GM18511 (cell line): ENCODE measurements at regions not wholly inside any gene's neighbourhood (a gene's known extent, or its start where the extent isn't known, plus 50 kb on each side); places are given as distances from the start of the nearest gene placed in this dataset.

Experiments
- ATAC-seq: cut with Tn5 transposase; IDR thresholded peaks from one replicate; pipeline ENCODE4 v1.9.1; 2021; ENCODE audit warnings: mild to moderate bottlenecking, moderate library complexity; ENCODE audit not compliant: unreplicated experiment

GRCh38 chr13:26942184-26942583, 181.6 kb upstream of the GPR12 start:
- ATAC-seq, result no peak

DNA sequence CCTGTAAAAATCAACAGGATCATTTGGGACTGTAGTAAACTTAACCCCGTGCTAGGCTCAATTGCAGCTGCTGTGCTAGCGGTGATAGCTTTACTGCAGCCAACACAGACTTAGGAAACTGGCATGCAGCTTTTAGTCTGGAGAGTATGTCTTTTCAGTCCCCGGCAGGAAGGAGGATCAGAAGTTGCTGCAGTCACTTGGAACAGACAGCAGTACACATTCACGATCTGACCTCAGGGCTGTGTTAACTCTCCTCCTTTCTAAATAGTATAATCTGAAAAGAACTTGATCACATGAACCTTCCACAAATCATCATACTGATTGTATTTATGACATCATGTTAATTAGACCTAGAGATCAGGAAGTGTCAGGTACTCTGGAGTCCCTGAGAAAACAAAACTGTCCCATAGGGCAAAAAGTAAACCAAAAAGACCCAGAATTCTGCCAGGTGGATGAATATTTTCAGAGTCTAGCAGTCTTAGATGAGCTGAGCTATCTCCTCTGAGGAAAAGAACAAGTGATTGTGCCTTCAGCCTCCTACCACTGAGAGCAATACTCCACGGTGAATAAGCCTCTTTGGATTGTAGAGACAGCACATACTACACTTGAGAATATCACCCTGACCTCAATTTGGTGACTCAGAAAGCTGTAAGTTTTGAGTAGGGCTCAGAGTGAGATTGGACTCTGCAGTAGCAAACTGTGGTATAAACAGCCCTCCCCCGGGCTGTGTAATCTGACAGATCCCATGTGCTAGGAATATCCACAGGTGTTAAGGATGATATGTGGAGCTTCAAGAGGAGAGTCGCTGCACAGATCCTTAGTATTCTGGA, 181.0 kb upstream of the GPR12 start:
- no peak for ATAC-seq

DNA sequence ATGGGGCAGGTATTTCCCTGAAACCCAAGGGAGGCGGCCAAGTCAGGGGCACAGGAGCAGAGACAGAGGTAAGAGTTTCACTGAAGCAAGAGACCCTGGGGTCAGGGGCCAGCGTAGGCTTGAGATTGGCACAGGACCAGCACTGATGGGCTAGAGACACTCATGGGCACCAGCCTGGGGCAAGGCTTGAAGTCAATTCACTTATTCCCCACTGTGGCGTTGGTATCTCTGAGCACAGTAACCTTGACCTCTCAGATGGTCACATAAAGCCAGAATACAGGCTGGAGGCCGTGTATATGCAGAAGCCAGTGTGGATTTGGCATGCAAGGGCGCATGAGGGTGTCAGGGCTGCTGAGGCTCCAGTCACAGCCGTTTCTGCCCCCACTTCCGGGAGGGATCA, 173.5 kb upstream of the GPR12 start:
- no peak for ATAC-seq

GRCh38 chr13:26932465-26932864, 171.9 kb upstream of the GPR12 start:
- ATAC-seq, result no peak

GRCh38 chr13:26929971-26930730, 169.6 kb upstream of the GPR12 start:
- ATAC-seq, result peak; percentile 57

GRCh38 chr13:26927511-26927910, 166.9 kb upstream of the GPR12 start:
- no peak for ATAC-seq

DNA sequence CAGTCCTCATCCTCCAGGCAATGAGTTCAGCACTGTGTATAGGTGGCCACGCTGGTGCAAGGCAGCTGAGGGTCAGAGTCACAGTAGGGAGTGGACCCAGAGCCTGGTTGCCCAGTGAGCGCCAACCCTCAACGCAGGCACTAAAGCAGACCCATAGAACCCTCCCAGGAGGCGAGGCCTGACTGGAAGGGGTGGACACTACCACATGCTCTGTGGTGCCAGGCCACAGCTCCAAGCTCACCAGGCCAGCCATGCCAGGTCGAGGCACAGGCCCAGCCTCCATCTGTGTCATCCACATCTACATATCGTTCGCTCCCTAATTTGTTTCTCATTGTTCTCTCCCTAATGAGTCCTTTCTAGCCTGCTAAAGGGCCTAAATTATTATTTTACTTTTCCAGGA, 165.8 kb upstream of the GPR12 start:
- no peak for ATAC-seq

GRCh38 chr13:26923824-26924605, 163.4 kb upstream of the GPR12 start:
- no peak for ATAC-seq

- ATAC-seq, result no peak
Observed at GRCh38 chr13:26921918-26922317, 161.3 kb upstream of the GPR12 start.

GRCh38 chr13:26920614-26921355, 160.2 kb upstream of the GPR12 start:
- ATAC-seq, result no peak

- no peak for ATAC-seq
Observed at GRCh38 chr13:26919732-26920131, 159.1 kb upstream of the GPR12 start.

GRCh38 chr13:26919311-26919710, 158.7 kb upstream of the GPR12 start:
- ATAC-seq, result no peak

- ATAC-seq, result peak; percentile 73
Observed at GRCh38 chr13:26914624-26915023, 154.0 kb upstream of the GPR12 start.

- no peak for ATAC-seq
Observed at GRCh38 chr13:26914148-26914547, 153.6 kb upstream of the GPR12 start.

DNA sequence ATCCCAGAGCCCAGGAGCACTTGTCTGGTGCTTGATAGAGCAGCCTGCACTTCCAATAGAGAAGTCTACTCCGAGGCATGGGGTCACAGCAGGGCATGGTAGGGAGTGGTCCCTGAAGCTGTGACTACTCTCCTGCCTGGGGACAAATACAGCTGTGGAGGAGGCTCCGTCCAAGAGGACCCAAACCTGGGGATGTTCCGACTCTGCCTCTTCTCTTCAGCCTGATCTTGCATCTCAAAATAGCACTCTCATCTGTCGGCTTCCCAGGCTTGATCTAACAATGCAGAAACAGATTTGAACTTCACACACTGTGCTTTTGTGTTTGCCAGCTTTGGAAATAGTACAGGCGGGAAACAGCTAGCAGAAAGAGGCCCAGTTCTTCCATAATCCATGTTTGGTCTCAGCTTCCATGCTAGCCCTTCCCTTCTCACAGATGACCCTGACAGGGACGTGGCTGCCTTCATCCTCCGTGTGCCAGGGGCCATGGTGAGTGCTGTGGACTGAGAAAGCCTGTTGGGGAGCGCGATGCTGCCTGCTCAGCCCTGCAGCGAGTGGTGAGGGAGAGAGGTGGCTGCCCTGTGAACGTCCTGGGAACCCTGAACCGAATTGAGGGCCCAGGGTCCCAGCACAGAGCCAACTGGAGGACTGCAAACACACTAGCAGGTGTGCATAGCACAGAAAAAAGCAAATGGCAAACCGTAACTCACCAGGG, 150.3 kb upstream of the GPR12 start:
- ATAC-seq, result no peak

DNA sequence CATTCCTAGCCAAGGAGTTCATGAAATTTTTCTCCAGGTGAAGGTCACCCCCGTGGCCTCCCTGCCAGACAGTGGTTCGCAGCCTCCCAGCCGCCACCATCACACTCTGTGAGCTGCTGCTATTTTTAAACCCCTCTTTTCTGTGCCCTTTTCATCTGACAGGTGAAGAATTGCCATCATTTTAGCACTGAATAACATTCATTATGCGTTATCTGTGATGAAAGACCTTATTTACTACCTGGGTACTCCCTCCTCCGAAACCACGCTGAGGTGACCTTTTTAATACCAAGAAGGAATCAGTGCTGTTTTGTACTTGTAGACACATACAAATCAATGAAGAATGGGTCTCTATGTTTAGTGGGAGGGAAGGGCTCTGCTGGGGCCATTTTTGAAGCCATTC, 148.9 kb upstream of the GPR12 start:
- no peak for ATAC-seq

DNA sequence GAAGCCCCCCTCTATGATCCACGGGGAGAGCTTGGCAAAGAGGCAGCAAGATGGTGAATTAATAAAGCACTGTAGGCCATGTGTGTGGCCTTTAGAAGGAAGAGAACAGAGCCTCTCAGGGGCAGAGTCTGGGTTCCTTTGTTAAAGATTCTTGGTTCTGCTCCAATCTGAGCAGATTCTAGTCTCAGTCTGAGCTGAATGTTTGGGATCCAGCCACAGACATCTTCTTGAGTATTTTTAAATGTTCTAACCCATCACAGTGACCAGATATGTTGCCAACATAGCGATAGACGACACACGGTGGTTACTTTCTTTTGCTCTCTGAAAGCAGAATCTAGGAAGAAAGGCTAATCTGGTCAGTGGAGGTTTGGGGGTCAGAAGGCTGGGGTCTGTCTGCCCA, 147.5 kb upstream of the GPR12 start:
- ATAC-seq, result no peak

- ATAC-seq, result no peak
Observed at GRCh38 chr13:26899202-26899601, 138.6 kb upstream of the GPR12 start.

DNA sequence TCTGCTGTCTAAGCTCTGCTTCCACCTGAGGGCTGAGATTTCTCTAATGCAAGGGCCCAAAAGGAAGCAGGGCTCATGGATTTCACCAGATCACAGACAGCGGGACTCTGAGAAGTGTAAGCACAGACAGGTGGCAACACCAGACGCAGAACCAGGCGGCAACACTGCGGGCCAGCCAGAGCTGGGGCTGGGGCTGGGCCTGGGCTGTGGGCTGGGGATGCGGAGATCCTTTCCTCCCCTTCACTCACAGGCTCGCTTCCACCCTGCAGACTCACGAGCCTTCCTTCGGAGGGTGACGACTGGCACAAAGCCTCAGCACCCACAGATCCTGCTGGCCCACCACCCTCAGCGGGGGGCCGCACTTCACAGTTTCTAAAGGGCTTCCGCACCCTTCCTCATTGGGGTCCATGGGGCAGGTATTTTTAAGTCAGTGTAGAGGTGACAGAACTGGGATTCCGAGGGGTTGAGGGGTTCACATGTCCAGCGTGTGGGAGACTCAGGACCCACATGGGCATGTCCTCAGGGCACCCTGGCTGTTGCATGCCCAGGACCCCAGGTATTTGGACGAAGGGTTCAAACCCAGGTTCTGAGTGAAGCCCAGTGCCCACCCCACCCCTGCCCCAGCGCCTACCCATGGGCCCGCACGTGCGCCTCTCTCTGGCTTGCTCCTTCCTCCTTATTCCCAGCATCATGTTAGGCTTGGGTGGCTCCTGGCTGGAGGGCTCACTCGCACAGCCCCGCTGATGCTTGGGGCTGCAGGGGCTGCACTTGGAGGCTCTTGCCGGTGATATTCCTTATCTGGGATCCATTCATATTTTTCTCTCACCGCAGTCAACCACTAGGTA, 137.3 kb upstream of the GPR12 start:
- ATAC-seq, result no peak
